SH-SY5Y (cell line): ENCODE measurements at regions not wholly inside any gene's neighbourhood (a gene's known extent, or its start where the extent isn't known, plus 50 kb on each side); places are given as distances from the start of the nearest gene placed in this dataset.

ENCODE experiments used
- GATA2 ChIP-seq: IDR thresholded peaks from 2 replicates; pipeline ENCODE4 v1.6.1; 2011; ENCODE audit warnings: mild to moderate bottlenecking, low read depth, low read length
- GATA3 ChIP-seq: IDR thresholded peaks from 2 replicates; pipeline ENCODE4 v1.6.1; 2011; ENCODE audit warnings: low read depth, mild to moderate bottlenecking, low read length, moderate library complexity

DNA sequence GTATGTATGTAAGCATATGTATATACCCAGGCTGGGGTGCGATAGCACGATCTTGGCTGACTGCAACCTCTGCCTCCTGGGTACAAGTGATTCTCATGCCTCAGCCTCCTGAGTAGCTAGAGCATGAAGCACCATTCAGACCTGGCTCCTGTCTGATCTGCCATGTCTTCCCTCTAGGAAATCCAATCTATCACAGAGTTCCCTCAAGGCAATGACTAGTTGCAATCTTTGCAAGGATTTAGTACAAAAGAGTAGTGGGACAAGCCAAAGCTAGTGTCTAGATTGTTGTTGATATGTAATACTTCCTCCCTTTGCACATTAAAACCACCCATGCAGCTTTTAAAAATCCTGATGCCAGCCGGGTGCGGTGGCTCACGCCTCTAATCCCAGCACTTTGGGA lies 60.5 kb upstream of the PRKAR2B start:
- no peak for TF ChIP-seq GATA2
- TF ChIP-seq GATA3, result no peak
